Activated CD8-positive, alpha-beta memory T cell treated with anti-CD3 and anti-CD28 coated beads for 1 hour (primary cell): ENCODE measurements at regions not wholly inside any gene's neighbourhood (a gene's known extent, or its start where the extent isn't known, plus 50 kb on each side); places are given as distances from the start of the nearest gene placed in this dataset.

Experiments
- DNase-seq, 2 donors: peaks; one replicate each; pipeline ENCODE4 v3.0.0-alpha.2; 2020; ENCODE audit warnings: low read depth in 1 of 2; ENCODE audit errors: extremely low read depth in 1 of 2

GRCh38 chr1:38721816-38722215 lies 137.8 kb downstream of the RRAGC start:
- DNase-seq: no peak

- no peak for DNase-seq
Observed at GRCh38 chr1:38719880-38720279, 139.7 kb downstream of the RRAGC start.

- DNase-seq: no peak
Observed at GRCh38 chr1:38718031-38718430, 141.5 kb downstream of the RRAGC start.

- DNase-seq: no peak
Observed at GRCh38 chr1:38716229-38716628, 143.3 kb downstream of the RRAGC start.

GRCh38 chr1:38715415-38715814 lies 144.2 kb downstream of the RRAGC start:
- DNase-seq: no peak

GRCh38 chr1:38712046-38712445 lies 147.5 kb downstream of the RRAGC start:
- DNase-seq: no peak

- DNase-seq: no peak
Observed at GRCh38 chr1:38708701-38709258, 150.8 kb downstream of the RRAGC start.

GRCh38 chr1:38701088-38701487 lies 158.5 kb downstream of the RRAGC start:
- DNase-seq: no peak

DNA sequence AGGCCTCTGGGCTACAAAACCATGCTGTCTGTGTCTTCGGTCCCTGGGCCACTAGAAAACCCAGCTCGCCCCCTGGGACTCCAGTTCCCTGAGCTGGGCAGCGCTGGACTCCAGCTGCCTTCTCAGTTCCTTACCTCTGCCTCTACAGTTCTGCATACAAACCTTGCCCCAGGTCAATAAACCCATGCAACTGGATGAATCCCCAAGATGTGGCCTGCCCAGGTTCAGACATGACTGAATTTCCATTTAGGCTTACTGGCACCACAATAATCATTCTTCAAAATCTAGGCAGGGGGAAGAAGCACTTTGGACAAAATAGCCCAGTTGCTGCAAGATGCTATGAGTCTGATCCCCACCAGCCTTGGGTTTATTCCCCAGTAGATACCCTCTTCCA lies 159.5 kb downstream of the RRAGC start:
- no peak for DNase-seq

DNA sequence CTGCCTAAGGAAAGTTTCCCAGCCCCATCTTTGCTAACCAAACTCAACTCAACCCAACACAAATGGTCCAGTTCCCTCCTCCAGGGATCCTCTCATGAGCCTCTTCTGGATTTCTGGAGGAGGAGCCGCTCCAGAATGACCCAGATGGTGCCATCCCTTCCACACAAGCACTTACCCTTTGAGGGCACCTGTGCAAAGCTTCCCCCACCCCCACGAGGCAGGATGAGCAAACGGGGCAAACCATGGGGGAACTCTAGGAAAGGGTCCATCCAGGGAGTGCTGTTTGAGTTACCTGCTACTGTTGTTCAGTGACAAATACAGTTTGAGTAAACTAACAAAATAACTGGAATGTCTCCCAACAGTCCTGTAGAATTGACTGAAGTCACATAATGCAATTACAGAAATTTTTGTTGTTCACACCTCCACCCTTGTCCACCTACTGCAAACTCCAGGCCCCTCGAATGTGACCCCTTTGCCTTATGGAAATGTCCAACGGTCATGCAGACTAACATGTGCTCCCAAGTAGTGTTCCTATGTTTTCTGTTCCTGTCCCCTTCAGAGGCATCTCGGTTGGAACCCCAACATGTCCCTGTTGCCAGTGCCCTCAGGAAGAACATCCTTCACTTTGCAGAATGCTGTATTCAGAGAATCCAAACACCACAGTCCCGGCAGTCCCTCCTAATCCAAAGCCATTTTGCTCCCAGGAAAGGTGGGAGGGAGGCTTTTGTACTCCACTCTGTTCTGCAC lies 160.1 kb downstream of the RRAGC start:
- no peak for DNase-seq

DNA sequence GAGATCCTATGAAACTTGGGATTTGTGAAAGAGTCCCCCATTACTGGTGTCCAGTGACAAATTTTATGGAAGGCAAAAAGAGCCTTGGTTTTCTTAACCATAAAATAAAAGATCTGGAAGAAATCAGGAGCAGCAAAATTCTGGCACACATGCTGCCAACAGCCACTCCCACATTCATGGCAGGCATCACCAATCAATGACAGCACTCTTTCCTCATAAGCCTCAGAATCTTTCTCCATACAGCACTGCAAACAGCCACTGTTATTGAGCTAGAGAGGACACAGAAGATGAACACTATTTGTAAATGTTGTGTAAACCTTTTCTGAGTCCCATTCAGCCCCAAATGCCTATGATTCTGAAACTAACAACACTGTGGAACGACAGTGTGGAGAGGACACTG lies 162.2 kb downstream of the RRAGC start:
- DNase-seq: no peak

- no peak for DNase-seq
Observed at GRCh38 chr1:38696371-38696770, 163.2 kb downstream of the RRAGC start.

DNA sequence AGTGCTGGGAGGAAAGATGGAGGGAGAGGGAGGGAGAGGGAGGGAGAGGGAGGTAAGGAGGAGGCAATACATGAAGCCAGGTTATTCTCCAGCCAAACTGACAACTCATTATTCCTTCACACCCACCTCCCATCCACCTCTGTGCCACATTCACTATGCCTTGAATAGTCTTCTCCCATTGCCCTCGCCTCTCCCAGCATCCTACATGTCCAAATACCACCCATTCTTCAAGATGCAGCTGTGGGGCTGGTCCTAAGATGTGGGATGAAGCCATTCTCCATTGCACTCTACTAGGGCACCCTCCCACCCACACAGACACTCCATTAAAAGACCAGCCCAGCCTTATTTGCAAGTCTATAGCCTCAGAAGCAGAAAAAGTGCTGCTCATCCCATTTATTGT lies 165.8 kb downstream of the RRAGC start:
- no peak for DNase-seq

DNA sequence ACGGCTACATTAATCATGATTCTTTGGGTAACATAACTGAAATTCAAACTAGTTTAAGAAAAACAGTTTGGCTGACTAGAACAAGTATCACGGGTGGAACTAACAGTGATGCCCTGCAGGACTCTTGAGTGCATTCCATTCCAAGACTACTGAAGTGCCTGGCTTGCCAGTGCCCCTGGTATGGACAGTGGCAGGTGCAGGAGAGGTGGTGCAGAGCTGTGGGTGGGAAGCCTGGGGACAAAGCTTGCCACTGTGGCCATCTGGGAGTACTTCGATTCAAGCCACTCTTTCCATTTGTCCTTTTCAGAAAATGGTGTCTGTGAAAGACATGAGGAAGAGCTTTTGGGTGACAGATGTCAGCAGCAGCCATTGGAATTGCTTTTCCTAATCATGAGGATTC lies 166.5 kb downstream of the RRAGC start:
- DNase-seq: no peak

DNA sequence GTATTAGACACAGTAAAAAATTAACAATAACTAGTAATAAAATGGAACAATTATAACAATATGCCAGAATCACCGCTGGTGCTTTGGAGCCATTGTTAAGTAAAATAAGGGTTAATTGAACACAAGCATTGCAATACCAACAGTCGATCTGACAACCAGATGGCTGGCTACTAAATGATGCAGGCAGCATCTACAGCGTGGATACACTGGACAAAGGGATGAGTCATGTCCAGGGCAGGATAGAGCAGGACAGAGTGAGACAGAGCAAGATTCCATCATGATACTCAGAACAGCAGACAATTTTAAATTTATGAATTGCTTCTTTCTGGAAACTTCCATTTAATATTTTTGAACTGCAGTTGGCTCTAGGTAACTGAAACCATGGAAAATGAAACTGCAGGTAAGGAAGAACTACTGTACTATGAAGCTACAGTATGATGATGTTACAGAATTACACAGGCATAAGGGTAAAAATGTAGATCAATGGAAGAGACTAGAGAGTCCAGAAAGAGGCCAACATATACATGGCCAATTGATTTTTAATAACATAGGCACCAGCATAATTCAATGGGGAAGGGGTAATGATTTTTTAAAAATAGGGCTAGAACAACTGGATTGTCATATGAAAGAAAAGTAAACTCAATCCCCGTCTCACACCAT lies 168.7 kb downstream of the RRAGC start:
- DNase-seq: no peak

DNA sequence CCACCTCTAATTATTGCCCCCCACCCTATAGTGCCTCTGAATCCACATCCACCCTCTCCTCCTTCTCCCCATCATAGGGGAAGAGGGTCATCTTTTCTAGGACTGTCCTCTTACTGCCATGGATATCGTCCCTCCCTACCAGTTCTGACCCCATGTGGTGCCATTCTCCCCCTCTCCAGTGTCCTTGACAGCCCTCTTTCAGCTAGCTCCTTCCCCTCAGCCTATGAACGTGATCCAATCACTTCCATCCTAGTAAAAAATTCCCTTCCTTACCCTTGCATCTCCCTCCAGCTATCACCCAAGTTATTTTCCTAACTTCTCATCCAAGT lies 172.7 kb downstream of the RRAGC start:
- no peak for DNase-seq

- no peak for DNase-seq
Observed at GRCh38 chr1:38686167-38686926, 173.2 kb downstream of the RRAGC start.

DNA sequence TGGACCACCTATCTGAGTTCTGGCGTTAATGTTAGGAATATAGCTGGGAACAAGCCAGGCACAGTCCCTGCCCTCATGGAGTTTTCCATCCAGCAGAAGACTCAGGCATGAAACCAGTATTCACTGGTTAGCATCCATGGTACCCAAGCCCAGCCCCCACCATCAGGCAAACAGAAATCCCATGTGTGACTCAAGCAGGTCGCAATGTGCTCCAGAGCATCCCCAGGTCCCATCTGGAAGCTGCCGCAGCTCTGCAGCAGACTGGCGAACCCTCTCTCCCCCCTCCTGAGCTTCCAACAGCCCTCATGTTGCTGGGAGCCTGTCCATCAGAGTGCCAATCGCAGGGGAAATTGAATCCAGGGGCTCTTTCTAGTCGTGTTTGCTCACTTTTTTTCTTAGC lies 174.2 kb downstream of the RRAGC start:
- DNase-seq: no peak

- no peak for DNase-seq
Observed at GRCh38 chr1:38680801-38681510, 178.6 kb downstream of the RRAGC start.

GRCh38 chr1:38677756-38678155 lies 181.8 kb downstream of the RRAGC start:
- no peak for DNase-seq

GRCh38 chr1:38677311-38677710 lies 182.3 kb downstream of the RRAGC start:
- DNase-seq: no peak
